Vagina (tissue), 2 donors: ENCODE measurements at regions not wholly inside any gene's neighbourhood (a gene's known extent, or its start where the extent isn't known, plus 50 kb on each side); places are given as distances from the start of the nearest gene placed in this dataset.

ENCODE experiments used
- POLR2A ChIP-seq, 2 donors: fragments of 450-650 bp; IDR thresholded peaks; one replicate each; pipeline ENCODE4 v1.6.1; 2017; ENCODE audit warnings: antibody characterized with exemption in 2 of 2, mild to moderate bottlenecking in 2 of 2, moderate library complexity in 2 of 2
- TF ChIP-seq, protein P1 (sequence below), 3 experiments: fragments of 450-650 bp in 2 of 3; fragments of 200-600 bp in 1 of 3; sonication (generic) in 1 of 3; IDR thresholded peaks; one replicate each; pipeline ENCODE4 v1.5.1; 2017 to 2019; ENCODE audit warnings: antibody characterized with exemption in 3 of 3, mild to moderate bottlenecking in 2 of 3, moderate library complexity in 2 of 3

DNA sequence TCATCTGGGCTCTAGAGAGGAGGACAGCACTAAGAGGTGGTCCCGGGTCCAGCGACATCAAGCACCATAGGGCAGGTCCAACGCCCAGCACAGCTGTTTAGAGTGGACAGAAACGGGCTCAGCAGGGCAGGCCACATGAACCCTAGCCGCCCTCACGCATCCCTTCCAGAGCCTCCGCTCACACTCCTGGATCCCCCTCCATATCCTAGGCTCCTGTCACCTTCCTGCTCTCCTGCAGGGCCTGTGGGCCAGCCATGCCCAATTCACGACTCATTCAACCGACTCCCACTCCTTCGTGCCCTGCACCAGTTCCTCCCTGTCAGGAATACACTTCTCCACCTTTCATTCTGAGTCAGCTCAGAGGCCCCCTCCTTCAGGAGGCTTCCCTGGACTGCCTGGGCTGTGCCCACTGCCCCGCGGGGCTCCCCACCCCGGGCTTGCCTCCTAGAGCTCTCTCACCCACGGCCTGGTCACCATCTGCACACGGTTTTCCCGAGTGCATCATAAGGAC is 90.2 kb downstream of the LINGO1 start:
- TF ChIP-seq, protein P1, sequence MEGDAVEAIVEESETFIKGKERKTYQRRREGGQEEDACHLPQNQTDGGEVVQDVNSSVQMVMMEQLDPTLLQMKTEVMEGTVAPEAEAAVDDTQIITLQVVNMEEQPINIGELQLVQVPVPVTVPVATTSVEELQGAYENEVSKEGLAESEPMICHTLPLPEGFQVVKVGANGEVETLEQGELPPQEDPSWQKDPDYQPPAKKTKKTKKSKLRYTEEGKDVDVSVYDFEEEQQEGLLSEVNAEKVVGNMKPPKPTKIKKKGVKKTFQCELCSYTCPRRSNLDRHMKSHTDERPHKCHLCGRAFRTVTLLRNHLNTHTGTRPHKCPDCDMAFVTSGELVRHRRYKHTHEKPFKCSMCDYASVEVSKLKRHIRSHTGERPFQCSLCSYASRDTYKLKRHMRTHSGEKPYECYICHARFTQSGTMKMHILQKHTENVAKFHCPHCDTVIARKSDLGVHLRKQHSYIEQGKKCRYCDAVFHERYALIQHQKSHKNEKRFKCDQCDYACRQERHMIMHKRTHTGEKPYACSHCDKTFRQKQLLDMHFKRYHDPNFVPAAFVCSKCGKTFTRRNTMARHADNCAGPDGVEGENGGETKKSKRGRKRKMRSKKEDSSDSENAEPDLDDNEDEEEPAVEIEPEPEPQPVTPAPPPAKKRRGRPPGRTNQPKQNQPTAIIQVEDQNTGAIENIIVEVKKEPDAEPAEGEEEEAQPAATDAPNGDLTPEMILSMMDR (IDR thresholded peaks at IDR 0.05): no peak
- no peak for TF ChIP-seq POLR2A (IDR thresholded peaks at IDR 0.05)
